Body of pancreas (tissue), 4 donors: ENCODE measurements at regions not wholly inside any gene's neighbourhood (a gene's known extent, or its start where the extent isn't known, plus 50 kb on each side); places are given as distances from the start of the nearest gene placed in this dataset.

Source experiments
- POLR2A ChIP-seq, 3 donors: fragments of 450-650 bp; IDR thresholded peaks; one replicate each; pipeline ENCODE4 v1.6.1; 2016; ENCODE audit warnings: antibody characterized with exemption in 3 of 3, mild to moderate bottlenecking in 2 of 3
- TF ChIP-seq, protein P1 (sequence below), 7 experiments: fragments of 450-650 bp in 4 of 7; fragments of 200-600 bp in 3 of 7; sonication (generic) in 3 of 7; IDR thresholded peaks; one replicate each; pipeline ENCODE4 v1.5.1; 2016 to 2019; ENCODE audit warnings: antibody characterized with exemption in 7 of 7

DNA sequence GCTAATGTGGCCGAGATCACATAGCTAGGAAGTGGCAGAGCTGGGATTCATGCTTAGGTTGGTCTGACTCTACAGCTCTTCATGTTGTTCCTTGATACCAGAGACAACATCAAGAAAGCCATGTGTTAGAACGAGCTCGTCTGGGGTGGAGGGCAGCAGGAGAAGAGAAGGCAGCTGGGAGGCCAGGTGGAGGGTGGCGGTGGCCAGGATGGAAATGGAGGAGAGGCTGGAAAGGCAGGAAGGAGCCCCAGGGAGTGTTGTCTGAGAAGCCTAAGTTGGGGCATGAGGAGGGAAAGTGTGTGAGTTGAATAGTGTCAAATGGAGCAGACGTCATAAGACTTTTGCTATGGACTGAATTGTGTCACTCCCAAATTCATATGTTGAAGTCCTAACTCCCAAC lies 315.3 kb downstream of the GADD45G start:
- TF ChIP-seq, protein P1, sequence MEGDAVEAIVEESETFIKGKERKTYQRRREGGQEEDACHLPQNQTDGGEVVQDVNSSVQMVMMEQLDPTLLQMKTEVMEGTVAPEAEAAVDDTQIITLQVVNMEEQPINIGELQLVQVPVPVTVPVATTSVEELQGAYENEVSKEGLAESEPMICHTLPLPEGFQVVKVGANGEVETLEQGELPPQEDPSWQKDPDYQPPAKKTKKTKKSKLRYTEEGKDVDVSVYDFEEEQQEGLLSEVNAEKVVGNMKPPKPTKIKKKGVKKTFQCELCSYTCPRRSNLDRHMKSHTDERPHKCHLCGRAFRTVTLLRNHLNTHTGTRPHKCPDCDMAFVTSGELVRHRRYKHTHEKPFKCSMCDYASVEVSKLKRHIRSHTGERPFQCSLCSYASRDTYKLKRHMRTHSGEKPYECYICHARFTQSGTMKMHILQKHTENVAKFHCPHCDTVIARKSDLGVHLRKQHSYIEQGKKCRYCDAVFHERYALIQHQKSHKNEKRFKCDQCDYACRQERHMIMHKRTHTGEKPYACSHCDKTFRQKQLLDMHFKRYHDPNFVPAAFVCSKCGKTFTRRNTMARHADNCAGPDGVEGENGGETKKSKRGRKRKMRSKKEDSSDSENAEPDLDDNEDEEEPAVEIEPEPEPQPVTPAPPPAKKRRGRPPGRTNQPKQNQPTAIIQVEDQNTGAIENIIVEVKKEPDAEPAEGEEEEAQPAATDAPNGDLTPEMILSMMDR (IDR thresholded peaks at IDR 0.05), result no peak
- TF ChIP-seq POLR2A (IDR thresholded peaks at IDR 0.05), result no peak
